Tibial nerve (tissue), 4 donors: ENCODE measurements at regions not wholly inside any gene's neighbourhood (a gene's known extent, or its start where the extent isn't known, plus 50 kb on each side); places are given as distances from the start of the nearest gene placed in this dataset.

Source experiments
- CTCF ChIP-seq, 5 experiments: fragments of 200-600 bp in 3 of 5; fragments of 450-650 bp in 2 of 5; sonication (generic) in 3 of 5; IDR thresholded peaks; one replicate each; pipeline ENCODE4 v1.5.1; 2016 to 2019; ENCODE audit warnings: antibody characterized with exemption in 5 of 5, mild to moderate bottlenecking in 3 of 5, moderate library complexity in 2 of 5
- EP300 ChIP-seq, 2 donors: sonication (generic); formaldehyde crosslinking; IDR thresholded peaks; one replicate each; pipeline ENCODE4 v1.6.1; 2017; ENCODE audit warnings: antibody characterized with exemption in 2 of 2, mild to moderate bottlenecking in 1 of 2

- TF ChIP-seq CTCF (IDR thresholded peaks at IDR 0.05): no peak
- TF ChIP-seq EP300 (IDR thresholded peaks at IDR 0.05): no peak
Measured at GRCh38 chr12:46602474-46602873, 223.3 kb downstream of the SLC38A4 start.
